K562 (cell line): ENCODE measurements at regions not wholly inside any gene's neighbourhood (a gene's known extent, or its start where the extent isn't known, plus 50 kb on each side); places are given as distances from the start of the nearest gene placed in this dataset.

ENCODE experiments used
- MAFK ChIP-seq: IDR thresholded peaks from 2 replicates; pipeline ENCODE4 v1.6.1; 2011; ENCODE audit warnings: low read length, improper control_type of control experiment
- NFXL1 ChIP-seq: fragments of 450-650 bp; formaldehyde crosslinking; IDR thresholded peaks from 2 replicates; pipeline ENCODE4 v1.4.0; 2021; ENCODE audit warnings: mild to moderate bottlenecking
- POLR2G ChIP-seq: fragments of 200-400 bp; formaldehyde crosslinking; IDR thresholded peaks from 2 replicates; pipeline ENCODE4 v1.6.1; 2017; ENCODE audit warnings: low read depth, mild to moderate bottlenecking, antibody characterized with exemption, low read length, moderate library complexity
- YY1 ChIP-seq, 3 experiments: IDR thresholded peaks; 2 replicates each; pipeline ENCODE4 v1.6.1; 2011; ENCODE audit warnings: low read length in 2 of 3, mild to moderate bottlenecking in 2 of 3, moderate library complexity in 2 of 3, borderline replicate concordance in 1 of 3, control low read depth in 1 of 3, low read depth in 1 of 3; ENCODE audit not compliant: insufficient read depth in 3 of 3, insufficient replicate concordance in 2 of 3, control insufficient read depth in 1 of 3, insufficient read length in 1 of 3; ENCODE audit errors: extremely low read depth in 1 of 3
- ZFP1 ChIP-seq: fragments of 450-650 bp; formaldehyde crosslinking; IDR thresholded peaks from 2 replicates; pipeline ENCODE4 v1.4.0; 2020; ENCODE audit warnings: mild to moderate bottlenecking, mixed read lengths
- ZNF124 ChIP-seq: sonication (generic); formaldehyde crosslinking; IDR thresholded peaks from 2 replicates; pipeline ENCODE4 v1.8.1; 2022; ENCODE audit warnings: missing genetic modification reagents
- ZNF507 ChIP-seq: conservative IDR thresholded peaks from 2 replicates; pipeline ENCODE4 v1.6.1; 2017; ENCODE audit warnings: missing genetic modification characterization, missing compliant biosample characterization
- TF ChIP-seq, protein P1 (sequence below): fragments of 250-450 bp; sonication (Bioruptor Pico); IDR thresholded peaks from 2 replicates; pipeline ENCODE4 v1.5.1; 2021; ENCODE audit warnings: mild to moderate bottlenecking
- TF ChIP-seq, protein P2 (sequence below): sonication (generic); formaldehyde crosslinking; IDR thresholded peaks from 2 replicates; pipeline ENCODE4 v1.8.0; 2022; ENCODE audit warnings: missing genetic modification reagents, mild to moderate bottlenecking, moderate library complexity, borderline replicate concordance
- TF ChIP-seq, protein P3 (sequence below): fragments of 200-800 bp; sonication (Bioruptor generic); IDR thresholded peaks from 2 replicates; pipeline ENCODE4 v1.6.1; 2016; ENCODE audit warnings: missing genetic modification characterization, missing compliant biosample characterization
- TF ChIP-seq, protein P4 (sequence below), 2 experiments: fragments of 450-650 bp; formaldehyde crosslinking in 1 of 2; IDR thresholded peaks; 2 replicates each; pipeline versions ENCODE4 v1.4.0 to v1.6.1; 2014 to 2020; ENCODE audit warnings: mild to moderate bottlenecking in 2 of 2, borderline replicate concordance in 1 of 2, low read depth in 1 of 2

DNA sequence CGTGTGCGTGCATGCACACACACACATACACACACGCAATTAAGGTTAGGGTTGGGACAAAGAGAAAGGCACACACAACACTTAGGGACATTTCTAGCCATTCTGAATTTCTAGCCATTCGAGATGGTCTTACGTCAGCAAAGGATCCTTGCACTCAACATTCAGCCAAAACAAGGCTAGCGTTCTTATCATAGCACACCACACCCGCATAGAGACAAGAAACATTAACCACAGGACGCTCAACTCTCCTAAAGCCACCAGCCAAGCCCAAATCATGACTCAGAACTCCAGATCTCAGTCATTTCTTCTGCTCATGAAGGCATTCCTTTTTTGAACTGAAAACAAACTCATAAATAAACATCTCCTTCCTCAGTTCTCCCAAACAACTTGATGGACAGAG, 106.8 kb downstream of the LMO4 start (continued):
- TF ChIP-seq, protein P1, sequence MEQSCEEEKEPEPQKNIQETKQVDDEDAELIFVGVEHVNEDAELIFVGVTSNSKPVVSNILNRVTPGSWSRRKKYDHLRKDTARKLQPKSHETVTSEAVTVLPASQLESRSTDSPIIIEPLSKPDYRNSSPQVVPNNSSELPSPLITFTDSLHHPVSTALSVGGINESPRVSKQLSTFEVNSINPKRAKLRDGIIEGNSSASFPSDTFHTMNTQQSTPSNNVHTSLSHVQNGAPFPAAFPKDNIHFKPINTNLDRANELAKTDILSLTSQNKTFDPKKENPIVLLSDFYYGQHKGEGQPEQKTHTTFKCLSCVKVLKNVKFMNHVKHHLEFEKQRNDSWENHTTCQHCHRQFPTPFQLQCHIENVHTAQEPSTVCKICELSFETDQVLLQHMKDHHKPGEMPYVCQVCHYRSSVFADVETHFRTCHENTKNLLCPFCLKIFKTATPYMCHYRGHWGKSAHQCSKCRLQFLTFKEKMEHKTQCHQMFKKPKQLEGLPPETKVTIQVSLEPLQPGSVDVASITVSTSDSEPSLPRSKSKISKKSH (CRISPR knock-in tag): no peak
- TF ChIP-seq YY1 (IDR thresholded peaks at IDR 0.05; ENCODE audit: borderline replicate concordance in 1 of 3, control insufficient read depth in 1 of 3, extremely low read depth in 1 of 3, insufficient read depth in 3 of 3, insufficient read length in 1 of 3, insufficient replicate concordance in 2 of 3, low read depth in 1 of 3, low read length in 2 of 3) (no peak), MAFK (peak; percentile 72), ZFP1 (CRISPR knock-in tag) (no peak), ZNF124 (CRISPR knock-in tag) (no peak), NFXL1 (CRISPR knock-in tag) (no peak), POLR2G (no peak), ZNF507 (no peak)
- TF ChIP-seq, protein P2, sequence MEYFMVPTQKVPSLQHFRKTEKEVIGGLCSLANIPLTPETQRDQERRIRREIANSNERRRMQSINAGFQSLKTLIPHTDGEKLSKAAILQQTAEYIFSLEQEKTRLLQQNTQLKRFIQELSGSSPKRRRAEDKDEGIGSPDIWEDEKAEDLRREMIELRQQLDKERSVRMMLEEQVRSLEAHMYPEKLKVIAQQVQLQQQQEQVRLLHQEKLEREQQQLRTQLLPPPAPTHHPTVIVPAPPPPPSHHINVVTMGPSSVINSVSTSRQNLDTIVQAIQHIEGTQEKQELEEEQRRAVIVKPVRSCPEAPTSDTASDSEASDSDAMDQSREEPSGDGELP (CRISPR knock-in tag): no peak
- TF ChIP-seq, protein P3, sequence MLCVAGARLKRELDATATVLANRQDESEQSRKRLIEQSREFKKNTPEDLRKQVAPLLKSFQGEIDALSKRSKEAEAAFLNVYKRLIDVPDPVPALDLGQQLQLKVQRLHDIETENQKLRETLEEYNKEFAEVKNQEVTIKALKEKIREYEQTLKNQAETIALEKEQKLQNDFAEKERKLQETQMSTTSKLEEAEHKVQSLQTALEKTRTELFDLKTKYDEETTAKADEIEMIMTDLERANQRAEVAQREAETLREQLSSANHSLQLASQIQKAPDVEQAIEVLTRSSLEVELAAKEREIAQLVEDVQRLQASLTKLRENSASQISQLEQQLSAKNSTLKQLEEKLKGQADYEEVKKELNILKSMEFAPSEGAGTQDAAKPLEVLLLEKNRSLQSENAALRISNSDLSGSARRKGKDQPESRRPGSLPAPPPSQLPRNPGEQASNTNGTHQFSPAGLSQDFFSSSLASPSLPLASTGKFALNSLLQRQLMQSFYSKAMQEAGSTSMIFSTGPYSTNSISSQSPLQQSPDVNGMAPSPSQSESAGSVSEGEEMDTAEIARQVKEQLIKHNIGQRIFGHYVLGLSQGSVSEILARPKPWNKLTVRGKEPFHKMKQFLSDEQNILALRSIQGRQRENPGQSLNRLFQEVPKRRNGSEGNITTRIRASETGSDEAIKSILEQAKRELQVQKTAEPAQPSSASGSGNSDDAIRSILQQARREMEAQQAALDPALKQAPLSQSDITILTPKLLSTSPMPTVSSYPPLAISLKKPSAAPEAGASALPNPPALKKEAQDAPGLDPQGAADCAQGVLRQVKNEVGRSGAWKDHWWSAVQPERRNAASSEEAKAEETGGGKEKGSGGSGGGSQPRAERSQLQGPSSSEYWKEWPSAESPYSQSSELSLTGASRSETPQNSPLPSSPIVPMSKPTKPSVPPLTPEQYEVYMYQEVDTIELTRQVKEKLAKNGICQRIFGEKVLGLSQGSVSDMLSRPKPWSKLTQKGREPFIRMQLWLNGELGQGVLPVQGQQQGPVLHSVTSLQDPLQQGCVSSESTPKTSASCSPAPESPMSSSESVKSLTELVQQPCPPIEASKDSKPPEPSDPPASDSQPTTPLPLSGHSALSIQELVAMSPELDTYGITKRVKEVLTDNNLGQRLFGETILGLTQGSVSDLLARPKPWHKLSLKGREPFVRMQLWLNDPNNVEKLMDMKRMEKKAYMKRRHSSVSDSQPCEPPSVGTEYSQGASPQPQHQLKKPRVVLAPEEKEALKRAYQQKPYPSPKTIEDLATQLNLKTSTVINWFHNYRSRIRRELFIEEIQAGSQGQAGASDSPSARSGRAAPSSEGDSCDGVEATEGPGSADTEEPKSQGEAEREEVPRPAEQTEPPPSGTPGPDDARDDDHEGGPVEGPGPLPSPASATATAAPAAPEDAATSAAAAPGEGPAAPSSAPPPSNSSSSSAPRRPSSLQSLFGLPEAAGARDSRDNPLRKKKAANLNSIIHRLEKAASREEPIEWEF (CRISPR knock-in tag): no peak
- TF ChIP-seq, protein P4, sequence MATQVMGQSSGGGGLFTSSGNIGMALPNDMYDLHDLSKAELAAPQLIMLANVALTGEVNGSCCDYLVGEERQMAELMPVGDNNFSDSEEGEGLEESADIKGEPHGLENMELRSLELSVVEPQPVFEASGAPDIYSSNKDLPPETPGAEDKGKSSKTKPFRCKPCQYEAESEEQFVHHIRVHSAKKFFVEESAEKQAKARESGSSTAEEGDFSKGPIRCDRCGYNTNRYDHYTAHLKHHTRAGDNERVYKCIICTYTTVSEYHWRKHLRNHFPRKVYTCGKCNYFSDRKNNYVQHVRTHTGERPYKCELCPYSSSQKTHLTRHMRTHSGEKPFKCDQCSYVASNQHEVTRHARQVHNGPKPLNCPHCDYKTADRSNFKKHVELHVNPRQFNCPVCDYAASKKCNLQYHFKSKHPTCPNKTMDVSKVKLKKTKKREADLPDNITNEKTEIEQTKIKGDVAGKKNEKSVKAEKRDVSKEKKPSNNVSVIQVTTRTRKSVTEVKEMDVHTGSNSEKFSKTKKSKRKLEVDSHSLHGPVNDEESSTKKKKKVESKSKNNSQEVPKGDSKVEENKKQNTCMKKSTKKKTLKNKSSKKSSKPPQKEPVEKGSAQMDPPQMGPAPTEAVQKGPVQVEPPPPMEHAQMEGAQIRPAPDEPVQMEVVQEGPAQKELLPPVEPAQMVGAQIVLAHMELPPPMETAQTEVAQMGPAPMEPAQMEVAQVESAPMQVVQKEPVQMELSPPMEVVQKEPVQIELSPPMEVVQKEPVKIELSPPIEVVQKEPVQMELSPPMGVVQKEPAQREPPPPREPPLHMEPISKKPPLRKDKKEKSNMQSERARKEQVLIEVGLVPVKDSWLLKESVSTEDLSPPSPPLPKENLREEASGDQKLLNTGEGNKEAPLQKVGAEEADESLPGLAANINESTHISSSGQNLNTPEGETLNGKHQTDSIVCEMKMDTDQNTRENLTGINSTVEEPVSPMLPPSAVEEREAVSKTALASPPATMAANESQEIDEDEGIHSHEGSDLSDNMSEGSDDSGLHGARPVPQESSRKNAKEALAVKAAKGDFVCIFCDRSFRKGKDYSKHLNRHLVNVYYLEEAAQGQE (IDR thresholded peaks at IDR 0.05; ENCODE audit: borderline replicate concordance): no peak
- TF ChIP-seq, protein P4 (CRISPR knock-in tag; IDR thresholded peaks at IDR 0.05; ENCODE audit: low read depth): no peak
